H9 (cell line): ENCODE measurements at regions not wholly inside any gene's neighbourhood (a gene's known extent, or its start where the extent isn't known, plus 50 kb on each side); places are given as distances from the start of the nearest gene placed in this dataset.

Source experiments
- DNase-seq: peaks from one replicate; pipeline ENCODE4 v3.0.0-alpha.2; 2017
- H2AFZ ChIP-seq: one replicate; pipeline ENCODE4 v1.6.1; 2013; ENCODE audit warnings: mild to moderate bottlenecking, low read length, control low read depth, moderate library complexity
- H2AK5ac ChIP-seq: 2 replicates; pipeline ENCODE4 v1.6.1; 2013; ENCODE audit warnings: low read length, control low read depth, mixed read lengths; ENCODE audit not compliant: insufficient read length
- H2BK120ac ChIP-seq: one replicate; pipeline ENCODE4 v1.6.1; 2013; ENCODE audit warnings: low read depth, mild to moderate bottlenecking, low read length, control low read depth, inconsistent platforms; ENCODE audit not compliant: poor library complexity, severe bottlenecking
- H2BK12ac ChIP-seq: 2 replicates; pipeline ENCODE4 v1.6.1; 2013; ENCODE audit warnings: low read length, control low read depth, mixed read lengths, low read depth; ENCODE audit not compliant: insufficient read length
- H2BK15ac ChIP-seq: 2 replicates; pipeline ENCODE4 v1.6.1; 2013; ENCODE audit warnings: low read depth, low read length, control low read depth
- H2BK20ac ChIP-seq: one replicate; pipeline ENCODE4 v1.6.1; 2013; ENCODE audit warnings: low read depth, mild to moderate bottlenecking, low read length, control low read depth, inconsistent platforms; ENCODE audit not compliant: poor library complexity, severe bottlenecking
- H2BK5ac ChIP-seq: 2 replicates; pipeline ENCODE4 v1.6.1; 2013; ENCODE audit warnings: low read length, control low read depth, mixed read lengths; ENCODE audit not compliant: insufficient read length
- H3K14ac ChIP-seq: 2 replicates; pipeline ENCODE4 v1.6.1; 2013; ENCODE audit warnings: low read length, control low read depth; ENCODE audit not compliant: insufficient read depth
- H3K18ac ChIP-seq: 2 replicates; pipeline ENCODE4 v1.6.1; 2013; ENCODE audit warnings: low read depth, mild to moderate bottlenecking, mixed read lengths, low read length, control low read depth; ENCODE audit not compliant: insufficient read length
- H3K23ac ChIP-seq: 2 replicates; pipeline ENCODE4 v1.6.1; 2013; ENCODE audit warnings: low read length, control low read depth, mixed read lengths, low read depth; ENCODE audit not compliant: insufficient read length
- H3K23me2 ChIP-seq: 2 replicates; pipeline ENCODE4 v1.6.1; 2013; ENCODE audit warnings: low read depth, mild to moderate bottlenecking, mixed read lengths, low read length, control low read depth; ENCODE audit not compliant: insufficient read length, poor library complexity, severe bottlenecking
- H3K27ac ChIP-seq: 2 replicates; pipeline ENCODE4 v1.5.1; 2013; ENCODE audit warnings: low read length, control low read depth, mixed read lengths, low read depth; ENCODE audit not compliant: insufficient read length
- H3K27me3 ChIP-seq: 2 replicates; pipeline ENCODE4 v1.6.1; 2013; ENCODE audit warnings: low read length, control low read depth, inconsistent platforms; ENCODE audit not compliant: insufficient read depth
- H3K4ac ChIP-seq: 2 replicates; pipeline ENCODE4 v1.6.1; 2013; ENCODE audit warnings: low read depth, mild to moderate bottlenecking, control low read depth, inconsistent platforms, low read length, moderate library complexity
- H3K4me1 ChIP-seq: 2 replicates; pipeline ENCODE4 v1.6.1; 2013; ENCODE audit warnings: low read length, control low read depth, inconsistent platforms; ENCODE audit not compliant: insufficient read depth
- H3K4me2 ChIP-seq: 2 replicates; pipeline ENCODE4 v1.6.1; 2013; ENCODE audit warnings: low read length, control low read depth, mixed read lengths; ENCODE audit not compliant: insufficient read length, insufficient read depth
- H3K56ac ChIP-seq: 2 replicates; pipeline ENCODE4 v1.6.1; 2013; ENCODE audit warnings: low read depth, mild to moderate bottlenecking, mixed read lengths, low read length, control low read depth; ENCODE audit not compliant: insufficient read length
- H3K79me1 ChIP-seq: 2 replicates; pipeline ENCODE4 v1.6.1; 2013; ENCODE audit warnings: low read depth, mild to moderate bottlenecking, moderate library complexity, low read length, control low read depth, inconsistent platforms; ENCODE audit not compliant: insufficient read depth, poor library complexity, severe bottlenecking
- H3K79me2 ChIP-seq: 2 replicates; pipeline ENCODE4 v1.6.1; 2013; ENCODE audit warnings: low read length, control low read depth, inconsistent platforms; ENCODE audit not compliant: insufficient read depth
- H3K9ac ChIP-seq: 2 replicates; pipeline ENCODE4 v1.6.1; 2013; ENCODE audit warnings: low read length, control low read depth, mixed read lengths; ENCODE audit not compliant: insufficient read length; ENCODE audit errors: extremely low read depth
- H3K9me3 ChIP-seq: one replicate; pipeline ENCODE4 v1.6.1; 2013; ENCODE audit warnings: low read depth, low read length, inconsistent platforms; ENCODE audit not compliant: control insufficient read depth
- H3T11ph ChIP-seq: one replicate; pipeline ENCODE4 v1.6.1; 2013; ENCODE audit warnings: mild to moderate bottlenecking, low read length, control low read depth, inconsistent platforms
- H4K20me1 ChIP-seq: one replicate; pipeline ENCODE4 v1.6.1; 2013; ENCODE audit not compliant: control insufficient read depth, insufficient read length, insufficient read depth
- H4K5ac ChIP-seq: 2 replicates; pipeline ENCODE4 v1.6.1; 2013; ENCODE audit warnings: low read depth, mild to moderate bottlenecking, mixed read lengths, low read length, control low read depth; ENCODE audit not compliant: insufficient read length
- H4K8ac ChIP-seq: replicated peaks from 2 replicates; pipeline ENCODE4 v1.6.1; 2013; ENCODE audit warnings: low read length, control low read depth, mixed read lengths, low read depth; ENCODE audit not compliant: insufficient read length
- H4K91ac ChIP-seq: 2 replicates; pipeline ENCODE4 v1.6.1; 2013; ENCODE audit warnings: low read depth, mild to moderate bottlenecking, moderate library complexity, mixed read lengths, low read length, control low read depth; ENCODE audit not compliant: insufficient read length
- H3K27ac Mint-ChIP-seq, 3 experiments: 2 replicates in 2 of 3; 3 replicates in 1 of 3; pipeline ENCODE4 v1.8.0; 2020 to 2021; ENCODE audit warnings: mixed read lengths in 3 of 3, mild to moderate bottlenecking in 1 of 3, moderate library complexity in 1 of 3
- H3K27me3 Mint-ChIP-seq: 2 replicates; pipeline ENCODE4 v1.8.0; 2021; ENCODE audit warnings: low read depth, mild to moderate bottlenecking, moderate library complexity, mixed read lengths
- H3K36me3 Mint-ChIP-seq, 3 experiments: 2 replicates in 2 of 3; 3 replicates in 1 of 3; pipeline ENCODE4 v1.8.0; 2020 to 2021; ENCODE audit warnings: low read depth in 3 of 3, mixed read lengths in 3 of 3; ENCODE audit not compliant: insufficient read depth in 1 of 3
- H3K4me1 Mint-ChIP-seq, 2 experiments: 2 replicates each; pipeline ENCODE4 v1.8.0; 2020; ENCODE audit warnings: mixed read lengths in 2 of 2
- H3K4me3 Mint-ChIP-seq, 2 experiments: 2 replicates in 1 of 2; 3 replicates in 1 of 2; pipeline ENCODE4 v1.8.0; 2020 to 2021; ENCODE audit warnings: mild to moderate bottlenecking in 2 of 2, mixed read lengths in 2 of 2, moderate library complexity in 1 of 2
- H3K9me3 Mint-ChIP-seq, 2 experiments: 2 replicates in 1 of 2; 3 replicates in 1 of 2; pipeline ENCODE4 v1.8.0; 2020; ENCODE audit warnings: mild to moderate bottlenecking in 2 of 2, mixed read lengths in 2 of 2, moderate library complexity in 1 of 2
- WGBS: extraction: QIAGEN DNeasy Blood & Tissue Kit; methylation state at CpG from one replicate; pipeline ENCODE4 v1.1.7; 2013; ENCODE audit warnings: missing lambda C conversion rate, low lambda C conversion rate, mixed read lengths; ENCODE audit not compliant: insufficient read length; ENCODE audit errors: extremely low coverage; 5-methylcytosine and 5-hydroxymethylcytosine counted together
- TF ChIP-seq, protein P1 (sequence below): fragments of 200-600 bp; sonication (generic); conservative IDR thresholded peaks from 3 replicates; pipeline ENCODE4 v1.8.0; 2021; ENCODE audit warnings: antibody characterized with exemption, mild to moderate bottlenecking

DNA sequence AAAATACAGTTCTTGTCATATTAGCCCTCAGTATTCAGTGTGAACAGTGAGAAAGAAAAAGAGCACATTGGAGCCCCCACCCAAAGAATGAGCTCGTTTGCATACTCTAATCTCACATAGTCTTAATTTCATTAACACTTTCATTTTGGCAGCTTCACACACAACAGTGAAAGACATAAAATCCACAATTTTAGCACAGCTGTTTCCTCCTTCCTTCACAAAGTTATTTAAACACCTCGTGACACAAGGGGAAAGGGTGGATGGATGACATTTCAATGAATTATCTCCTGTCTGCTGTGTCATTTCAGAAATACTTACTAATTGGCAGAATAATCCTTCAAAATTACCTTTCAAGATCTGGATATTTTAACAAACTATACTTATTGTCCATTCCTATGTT is 299.3 kb downstream of the KCNJ2 start:
- Histone ChIP-seq H2AK5ac (no peak overlapping the region), H2BK12ac (no peak overlapping the region), H3K27ac (no peak overlapping the region)

More for the DNA sequence above, 299.3 kb downstream of the KCNJ2 start:
- H3K14ac ChIP-seq, result no peak overlapping the region
- no peaks in the 10 kb centered on the region for H4K20me1 ChIP-seq
- 0 out of 5 replicates have a peak, but pooled peaks cover 0 to 2% of the 10 kb centered on the region in 2 experiments for H3K9me3 Mint-ChIP-seq
- no peak overlapping the region for H2BK15ac ChIP-seq
- H3K36me3 Mint-ChIP-seq, result no peaks in the 10 kb centered on the region
- DNase-seq, result no peak
- no peak overlapping the region for H2BK120ac ChIP-seq
- no peak overlapping the region for H4K5ac ChIP-seq
- H3K79me1 ChIP-seq, result no peaks in the 10 kb centered on the region
- H2BK5ac ChIP-seq, result no peak overlapping the region
- no peaks in the 10 kb centered on the region for H3K27me3 ChIP-seq
- H4K8ac ChIP-seq, result no peak overlapping the region
- no peak overlapping the region for H3K9ac ChIP-seq
- H3K18ac ChIP-seq, result no peak overlapping the region
- H3K23ac ChIP-seq, result no peak overlapping the region
- no peak overlapping the region for H3K4me2 ChIP-seq
- H2BK20ac ChIP-seq, result no peak overlapping the region
- no peaks in the 10 kb centered on the region for H3K23me2 ChIP-seq
- H3K27ac Mint-ChIP-seq, result no peak overlapping the region
- H3T11ph ChIP-seq, result no peak overlapping the region
- H3K4me1 Mint-ChIP-seq, result peaks cover 3 to 5% of the 10 kb centered on the region in 2 experiments; a peak in 2 of 4 replicates
- whole genome bisulfite sequencing, result no CpG with 5 or more reads among the region's 2 CpGs
- H2AFZ ChIP-seq, result no peak overlapping the region
- H3K4ac ChIP-seq, result no peak overlapping the region
- H3K4me3 Mint-ChIP-seq, result no peak overlapping the region
- no peaks in the 10 kb centered on the region for H3K27me3 Mint-ChIP-seq
- TF ChIP-seq, protein P1, sequence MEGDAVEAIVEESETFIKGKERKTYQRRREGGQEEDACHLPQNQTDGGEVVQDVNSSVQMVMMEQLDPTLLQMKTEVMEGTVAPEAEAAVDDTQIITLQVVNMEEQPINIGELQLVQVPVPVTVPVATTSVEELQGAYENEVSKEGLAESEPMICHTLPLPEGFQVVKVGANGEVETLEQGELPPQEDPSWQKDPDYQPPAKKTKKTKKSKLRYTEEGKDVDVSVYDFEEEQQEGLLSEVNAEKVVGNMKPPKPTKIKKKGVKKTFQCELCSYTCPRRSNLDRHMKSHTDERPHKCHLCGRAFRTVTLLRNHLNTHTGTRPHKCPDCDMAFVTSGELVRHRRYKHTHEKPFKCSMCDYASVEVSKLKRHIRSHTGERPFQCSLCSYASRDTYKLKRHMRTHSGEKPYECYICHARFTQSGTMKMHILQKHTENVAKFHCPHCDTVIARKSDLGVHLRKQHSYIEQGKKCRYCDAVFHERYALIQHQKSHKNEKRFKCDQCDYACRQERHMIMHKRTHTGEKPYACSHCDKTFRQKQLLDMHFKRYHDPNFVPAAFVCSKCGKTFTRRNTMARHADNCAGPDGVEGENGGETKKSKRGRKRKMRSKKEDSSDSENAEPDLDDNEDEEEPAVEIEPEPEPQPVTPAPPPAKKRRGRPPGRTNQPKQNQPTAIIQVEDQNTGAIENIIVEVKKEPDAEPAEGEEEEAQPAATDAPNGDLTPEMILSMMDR, result no peak
- H4K91ac ChIP-seq, result no peak overlapping the region
- no peaks in the 10 kb centered on the region for H3K4me1 ChIP-seq
- no peak overlapping the region for H3K56ac ChIP-seq
- no peaks in the 10 kb centered on the region for H3K79me2 ChIP-seq
- H3K9me3 ChIP-seq, result no peaks in the 10 kb centered on the region
